ENCODE measurements at regions not wholly inside any gene's neighbourhood (a gene's known extent, or its start where the extent isn't known, plus 50 kb on each side); places are given as distances from the start of the nearest gene placed in this dataset.

DNA sequence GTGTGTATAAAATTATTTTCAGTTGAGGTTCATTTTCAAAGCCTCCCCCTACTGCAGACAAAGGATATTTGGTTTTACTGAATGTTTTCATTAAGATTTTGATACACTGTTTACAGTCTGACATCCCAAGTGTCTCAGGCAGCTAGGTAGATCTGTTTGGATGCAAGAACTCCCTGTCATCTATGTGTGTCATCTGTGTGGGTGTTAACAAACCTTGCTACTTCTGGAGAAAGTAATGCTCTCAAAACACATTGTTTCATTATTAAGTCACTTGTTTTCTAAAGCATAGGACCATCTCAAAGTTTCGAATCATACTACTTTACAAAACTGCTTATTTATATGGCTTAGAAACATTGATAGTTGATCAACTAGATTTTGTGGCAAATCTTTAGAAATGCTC lies 114.5 kb upstream of the TMEM170B start:
- no peak for TF ChIP-seq CTCF (IDR thresholded peaks at IDR 0.05; ENCODE audit: borderline replicate concordance, extremely low read depth, low read length, poor library complexity, severe bottlenecking)
- TF ChIP-seq EZH2 (IDR thresholded peaks at IDR 0.05; ENCODE audit: borderline replicate concordance, low read depth, low read length, severe bottlenecking), result no peak
- DNase-seq (no peak), ATAC-seq (ENCODE audit: insufficient read depth, low read depth) (no peak)
- no peaks in the 10 kb centered on the region for H4K20me1 ChIP-seq (ENCODE audit: insufficient read depth, low read length)
- no peaks in the 10 kb centered on the region for H3K79me2 ChIP-seq (ENCODE audit: insufficient read depth, low read length)
- H3K9ac ChIP-seq (ENCODE audit: low read depth, low read length), result no peak overlapping the region
- H3K27ac ChIP-seq (ENCODE audit: low read length), result no peak overlapping the region
- no peak overlapping the region for H2AFZ ChIP-seq (ENCODE audit: low read depth, low read length)
- no peak overlapping the region for H3K4me3 ChIP-seq (ENCODE audit: low read depth in 1 of 2, low read length in 2 of 2)
- H3K36me3 ChIP-seq (ENCODE audit: insufficient read depth, low read length), result no peaks in the 10 kb centered on the region
- no peaks in the 10 kb centered on the region for H3K4me1 ChIP-seq (ENCODE audit: insufficient read depth, low read length)
- no peaks in the 10 kb centered on the region for H3K9me3 ChIP-seq (ENCODE audit: insufficient read depth, low read length, severe bottlenecking)
- no peaks in the 10 kb centered on the region for H3K27me3 ChIP-seq (ENCODE audit: insufficient read depth, low read length, poor library complexity)
- no peak overlapping the region for H3K4me2 ChIP-seq (ENCODE audit: insufficient read depth, low read length)

DNA sequence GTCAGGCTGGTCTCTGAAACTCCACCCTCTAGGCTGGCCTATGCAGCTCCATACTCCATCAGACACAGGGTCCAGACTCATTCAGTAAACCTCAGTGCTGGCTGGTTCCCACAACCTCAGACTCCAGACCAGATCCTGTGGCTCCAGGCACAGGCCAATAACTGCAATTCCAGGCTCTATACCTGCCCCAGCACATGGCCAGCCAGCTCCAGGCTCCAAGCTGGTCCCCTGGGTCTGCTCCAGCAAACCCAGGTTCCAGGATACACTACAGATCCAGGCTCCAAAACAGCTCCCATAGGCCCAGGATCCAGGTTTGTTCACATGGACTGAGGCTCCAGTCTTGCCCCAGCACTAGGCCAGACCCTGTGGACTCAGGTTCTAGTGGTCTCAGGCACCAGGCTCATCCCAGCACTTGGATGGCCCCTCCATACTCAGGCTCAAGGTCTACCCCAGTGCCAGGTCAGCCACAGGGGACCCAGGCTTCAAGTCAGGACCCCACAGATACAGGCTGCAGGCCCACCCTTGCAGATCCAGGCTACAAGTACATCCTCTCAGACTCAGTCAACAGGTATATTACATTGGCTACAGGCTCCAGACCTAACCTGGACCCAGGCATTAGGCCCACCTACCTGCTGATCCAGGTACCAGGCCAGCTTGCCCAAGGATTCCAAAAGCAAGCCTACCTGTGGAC lies 117.6 kb upstream of the TMEM170B start:
- Histone ChIP-seq H3K4me2 (ENCODE audit: insufficient read depth, low read length) (no peak overlapping the region), H3K9me3 (ENCODE audit: insufficient read depth, low read length, severe bottlenecking) (no peaks in the 10 kb centered on the region), H3K27me3 (ENCODE audit: insufficient read depth, low read length, poor library complexity) (no peaks in the 10 kb centered on the region), H3K4me3 (ENCODE audit: low read depth in 1 of 2, low read length in 2 of 2) (no peak overlapping the region), H3K79me2 (ENCODE audit: insufficient read depth, low read length) (no peaks in the 10 kb centered on the region), H4K20me1 (ENCODE audit: insufficient read depth, low read length) (no peaks in the 10 kb centered on the region), H3K36me3 (ENCODE audit: insufficient read depth, low read length) (no peaks in the 10 kb centered on the region), H2AFZ (ENCODE audit: low read depth, low read length) (no peak overlapping the region), H3K27ac (ENCODE audit: low read length) (no peak overlapping the region), H3K9ac (ENCODE audit: low read depth, low read length) (no peak overlapping the region), H3K4me1 (ENCODE audit: insufficient read depth, low read length) (no peaks in the 10 kb centered on the region)
- TF ChIP-seq CTCF (IDR thresholded peaks at IDR 0.05; ENCODE audit: borderline replicate concordance, extremely low read depth, low read length, poor library complexity, severe bottlenecking) (no peak), EZH2 (IDR thresholded peaks at IDR 0.05; ENCODE audit: borderline replicate concordance, low read depth, low read length, severe bottlenecking) (no peak)
- no peak for DNase-seq
- no peak for ATAC-seq (ENCODE audit: insufficient read depth, low read depth)

GRCh38 chr6:11418290-11418905 lies 119.2 kb upstream of the TMEM170B start:
- TF ChIP-seq EZH2 (IDR thresholded peaks at IDR 0.05; ENCODE audit: borderline replicate concordance, low read depth, low read length, severe bottlenecking), result no peak
- no peak for TF ChIP-seq CTCF (IDR thresholded peaks at IDR 0.05; ENCODE audit: borderline replicate concordance, extremely low read depth, low read length, poor library complexity, severe bottlenecking)
- no peak overlapping the region for H3K27ac ChIP-seq (ENCODE audit: low read length)
- DNase-seq, result no peak

More at GRCh38 chr6:11418290-11418905, 119.2 kb upstream of the TMEM170B start:
- ATAC-seq (ENCODE audit: insufficient read depth, low read depth), result no peak
- Histone ChIP-seq H3K4me2 (ENCODE audit: insufficient read depth, low read length) (no peak overlapping the region), H3K4me3 (ENCODE audit: low read depth in 1 of 2, low read length in 2 of 2) (no peak overlapping the region), H2AFZ (ENCODE audit: low read depth, low read length) (no peak overlapping the region), H3K36me3 (ENCODE audit: insufficient read depth, low read length) (no peaks in the 10 kb centered on the region), H3K27me3 (ENCODE audit: insufficient read depth, low read length, poor library complexity) (no peaks in the 10 kb centered on the region), H4K20me1 (ENCODE audit: insufficient read depth, low read length) (no peaks in the 10 kb centered on the region), H3K4me1 (ENCODE audit: insufficient read depth, low read length) (no peaks in the 10 kb centered on the region), H3K79me2 (ENCODE audit: insufficient read depth, low read length) (no peaks in the 10 kb centered on the region), H3K9ac (ENCODE audit: low read depth, low read length) (no peak overlapping the region), H3K9me3 (ENCODE audit: insufficient read depth, low read length, severe bottlenecking) (no peaks in the 10 kb centered on the region)
